ENCODE measurements at regions not wholly inside any gene's neighbourhood (a gene's known extent, or its start where the extent isn't known, plus 50 kb on each side); places are given as distances from the start of the nearest gene placed in this dataset.
A peak's percentile ranks its signal among the peaks of the same experiment; 100 is the strongest.

DNA sequence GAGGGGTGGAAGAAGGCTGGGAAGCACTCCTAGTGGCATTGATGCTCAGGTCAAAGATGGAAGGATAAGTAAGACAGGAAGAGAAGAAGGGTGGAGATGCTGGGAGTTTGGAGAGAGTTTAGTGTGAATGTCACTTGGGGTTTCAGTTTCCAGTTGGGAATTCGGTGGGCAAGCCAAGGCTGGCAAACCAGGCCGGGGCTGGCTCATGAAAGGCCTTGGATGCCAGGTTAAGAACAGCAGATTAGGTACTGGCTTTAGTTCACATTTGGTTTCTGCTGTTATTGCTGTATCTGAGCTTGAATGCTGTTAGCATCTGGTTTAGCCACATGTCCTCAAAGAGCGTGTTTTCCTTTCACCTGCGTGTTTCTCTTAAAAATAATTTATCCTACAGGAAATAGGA, 69.6 kb downstream of the BLID start:
- DNase-seq, result no peak
- no peak overlapping the region for H3K4me3 ChIP-seq (ENCODE audit: low read depth in 2 of 2, low read length in 1 of 2)
- no peaks in the 10 kb centered on the region for H3K9me3 ChIP-seq
- H3K27ac ChIP-seq (ENCODE audit: low read depth in 2 of 2, low read length in 1 of 2), result peak overlapping the region in 1 of 2 experiments; percentile 80; a peak in 2 of 4 replicates
- H4K20me1 ChIP-seq (ENCODE audit: insufficient read depth), result no peaks in the 10 kb centered on the region
- H3K27me3 ChIP-seq (ENCODE audit: insufficient read depth), result no peaks in the 10 kb centered on the region
- POLR2A ChIA-PET, result no interaction called here
- WGBS (ENCODE audit: low lambda C conversion rate), result 96% methylated on average over 4 of the region's 4 CpGs
- CTCF ChIA-PET, result no interaction called here
- no peak overlapping the region for H3K4me2 ChIP-seq
- no peak for TF ChIP-seq FOSL2 (IDR thresholded peaks at IDR 0.05; ENCODE audit: borderline replicate concordance, low read depth)
- TF ChIP-seq TEAD4 (IDR thresholded peaks at IDR 0.05; ENCODE audit: borderline replicate concordance, insufficient read depth), result no peak
- no peak for TF ChIP-seq NRF1 (IDR thresholded peaks at IDR 0.05; ENCODE audit: low read depth, low read length)
- TF ChIP-seq SIN3A (IDR thresholded peaks at IDR 0.05; ENCODE audit: borderline replicate concordance, low read depth, low read length), result no peak
- no peak for TF ChIP-seq EP300 (IDR thresholded peaks at IDR 0.05; ENCODE audit: borderline replicate concordance in 1 of 2, low read depth in 1 of 2, low read length in 1 of 2)
- H3F3A ChIP-seq (replicated peaks; ENCODE audit: insufficient read depth), result peaks cover 19% of the 10 kb centered on the region
- peaks cover 0 to 7% of the 10 kb centered on the region in 2 experiments for H3K36me3 ChIP-seq (replicated peaks in 1 of 2; ENCODE audit: control insufficient read depth in 1 of 2, insufficient read depth in 2 of 2, low read length in 1 of 2)
- peaks cover 0 to 13% of the 10 kb centered on the region in 2 experiments; a peak in 1 of 4 replicates for H3K4me1 ChIP-seq (ENCODE audit: control insufficient read depth in 1 of 2, insufficient read depth in 2 of 2, low read depth in 1 of 2, low read length in 1 of 2)
- 0 out of 2 replicates have a peak overlapping the region, but pooled peaks have one; percentile 11 for H3K9ac ChIP-seq
- no peaks in the 10 kb centered on the region for H3K79me2 ChIP-seq (ENCODE audit: insufficient read depth)
- H2AFZ ChIP-seq (ENCODE audit: low read depth), result no peak overlapping the region
- H3K9me2 ChIP-seq, result no peaks in the 10 kb centered on the region

DNA sequence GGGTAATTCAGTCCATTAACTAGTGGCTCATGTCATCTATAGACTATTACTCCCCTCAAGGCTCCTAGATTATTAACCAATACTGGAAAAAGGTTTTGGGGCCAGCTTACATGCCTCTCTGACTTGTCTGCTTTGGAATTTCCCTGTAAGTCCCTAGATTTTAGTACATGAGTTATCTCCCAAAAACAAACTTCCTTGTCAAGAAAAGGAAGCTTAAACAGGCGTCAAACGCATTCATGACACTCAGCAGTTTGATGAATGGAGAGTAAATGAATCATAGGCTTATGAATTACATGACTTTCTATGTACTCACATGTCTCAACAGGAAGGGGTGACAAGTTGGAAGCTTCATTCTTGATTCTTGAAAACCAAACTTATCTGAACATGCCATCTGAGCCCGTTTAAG, 70.8 kb downstream of the BLID start:
- Histone ChIP-seq H3K79me2 (ENCODE audit: insufficient read depth) (no peaks in the 10 kb centered on the region), H4K20me1 (ENCODE audit: insufficient read depth) (no peaks in the 10 kb centered on the region), H3K9ac (no peak overlapping the region), H3K36me3 (replicated peaks in 1 of 2; ENCODE audit: control insufficient read depth in 1 of 2, insufficient read depth in 2 of 2, low read length in 1 of 2) (peaks cover 0 to 4% of the 10 kb centered on the region in 2 experiments), H2AFZ (ENCODE audit: low read depth) (no peak overlapping the region), H3F3A (replicated peaks; ENCODE audit: insufficient read depth) (peaks cover 19% of the 10 kb centered on the region), H3K9me2 (no peaks in the 10 kb centered on the region), H3K4me3 (ENCODE audit: low read depth in 2 of 2, low read length in 1 of 2) (no peak overlapping the region), H3K4me1 (ENCODE audit: control insufficient read depth in 1 of 2, insufficient read depth in 2 of 2, low read depth in 1 of 2, low read length in 1 of 2) (peaks cover 0 to 13% of the 10 kb centered on the region in 2 experiments; a peak in 1 of 4 replicates), H3K9me3 (no peaks in the 10 kb centered on the region), H3K27ac (ENCODE audit: low read depth in 2 of 2, low read length in 1 of 2) (peak overlapping the region in 1 of 2 experiments; percentile 80; a peak in 2 of 4 replicates), H3K27me3 (ENCODE audit: insufficient read depth) (no peaks in the 10 kb centered on the region), H3K4me2 (0 out of 2 replicates have a peak overlapping the region, but pooled peaks have one; percentile 3)
- DNase-seq, result no peak
- TF ChIP-seq, protein P1, sequence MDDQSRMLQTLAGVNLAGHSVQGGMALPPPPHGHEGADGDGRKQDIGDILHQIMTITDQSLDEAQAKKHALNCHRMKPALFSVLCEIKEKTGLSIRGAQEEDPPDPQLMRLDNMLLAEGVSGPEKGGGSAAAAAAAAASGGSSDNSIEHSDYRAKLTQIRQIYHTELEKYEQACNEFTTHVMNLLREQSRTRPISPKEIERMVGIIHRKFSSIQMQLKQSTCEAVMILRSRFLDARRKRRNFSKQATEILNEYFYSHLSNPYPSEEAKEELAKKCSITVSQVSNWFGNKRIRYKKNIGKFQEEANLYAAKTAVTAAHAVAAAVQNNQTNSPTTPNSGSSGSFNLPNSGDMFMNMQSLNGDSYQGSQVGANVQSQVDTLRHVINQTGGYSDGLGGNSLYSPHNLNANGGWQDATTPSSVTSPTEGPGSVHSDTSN (IDR thresholded peaks at IDR 0.05), result peak; percentile 91
- TF ChIP-seq NFIC (IDR thresholded peaks at IDR 0.05; ENCODE audit: borderline replicate concordance) (peak; percentile 15; the same call in 1 of the 2 replicates), FOSL2 (IDR thresholded peaks at IDR 0.05; ENCODE audit: borderline replicate concordance, low read depth) (peak; percentile 78; the same call in 1 of the 2 replicates), TCF12 (IDR thresholded peaks at IDR 0.05) (peak; percentile 72), EP300 (IDR thresholded peaks at IDR 0.05; ENCODE audit: borderline replicate concordance in 1 of 2, low read depth in 1 of 2, low read length in 1 of 2) (peak in 1 of 2 experiments; percentile 60; a peak in 1 of 4 replicates), JUND (IDR thresholded peaks at IDR 0.05) (peak; percentile 80), SMC3 (IDR thresholded peaks at IDR 0.05; ENCODE audit: low read depth, low read length) (no peak), TEAD4 (IDR thresholded peaks at IDR 0.05; ENCODE audit: borderline replicate concordance, insufficient read depth) (peak; percentile 44; the same call in 1 of the 2 replicates)
- TF ChIP-seq, protein P2, sequence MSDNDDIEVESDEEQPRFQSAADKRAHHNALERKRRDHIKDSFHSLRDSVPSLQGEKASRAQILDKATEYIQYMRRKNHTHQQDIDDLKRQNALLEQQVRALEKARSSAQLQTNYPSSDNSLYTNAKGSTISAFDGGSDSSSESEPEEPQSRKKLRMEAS (IDR thresholded peaks at IDR 0.05; ENCODE audit: low read depth), result peak; percentile 55; the same call in 1 of the 2 replicates
- TF ChIP-seq, protein P3, sequence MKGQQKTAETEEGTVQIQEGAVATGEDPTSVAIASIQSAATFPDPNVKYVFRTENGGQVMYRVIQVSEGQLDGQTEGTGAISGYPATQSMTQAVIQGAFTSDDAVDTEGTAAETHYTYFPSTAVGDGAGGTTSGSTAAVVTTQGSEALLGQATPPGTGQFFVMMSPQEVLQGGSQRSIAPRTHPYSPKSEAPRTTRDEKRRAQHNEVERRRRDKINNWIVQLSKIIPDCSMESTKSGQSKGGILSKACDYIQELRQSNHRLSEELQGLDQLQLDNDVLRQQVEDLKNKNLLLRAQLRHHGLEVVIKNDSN (IDR thresholded peaks at IDR 0.05; ENCODE audit: borderline replicate concordance, low read depth), result no peak
- 10% methylated on average over 3 of the region's 3 CpGs for WGBS (ENCODE audit: low lambda C conversion rate)
- ChIA-PET CTCF (interaction anchor here (0.7 kb wide), 2 partner anchors 392 to 1346 kb away, joined by 3 read pairs; no protein-coding TSS in a partner anchor), POLR2A (no interaction called here)
